Type B pancreatic cell (in vitro differentiated cells): ENCODE measurements at regions not wholly inside any gene's neighbourhood (a gene's known extent, or its start where the extent isn't known, plus 50 kb on each side); places are given as distances from the start of the nearest gene placed in this dataset.

Experiments used
- DNase-seq: peaks from one replicate; pipeline ENCODE4 v3.0.0; 2021; ENCODE audit warnings: mixed read lengths; ENCODE audit not compliant: unreplicated experiment; ENCODE audit errors: extremely low spot score
- H3K27ac Mint-ChIP-seq: 2 replicates; pipeline ENCODE4 v1.8.0; 2021; ENCODE audit warnings: mild to moderate bottlenecking, mixed read lengths
- H3K27me3 Mint-ChIP-seq: 2 replicates; pipeline ENCODE4 v1.8.0; 2021; ENCODE audit warnings: mixed read lengths
- H3K36me3 Mint-ChIP-seq: 2 replicates; pipeline ENCODE4 v1.8.0; 2021; ENCODE audit warnings: mixed read lengths
- H3K4me1 Mint-ChIP-seq: one replicate; pipeline ENCODE4 v1.8.0; 2021; ENCODE audit warnings: mixed read lengths; ENCODE audit not compliant: unreplicated experiment
- H3K4me3 Mint-ChIP-seq: 2 replicates; pipeline ENCODE4 v1.8.0; 2021; ENCODE audit warnings: mild to moderate bottlenecking, mixed read lengths
- H3K9me3 Mint-ChIP-seq: 2 replicates; pipeline ENCODE4 v1.8.0; 2021; ENCODE audit warnings: mixed read lengths
- CTCF ChIP-seq: fragments of 200-600 bp; sonication (generic); conservative IDR thresholded peaks from 2 replicates; pipeline ENCODE4 v1.5.0; 2021; ENCODE audit warnings: antibody characterized with exemption, mild to moderate bottlenecking

GRCh38 chr6:109226353-109226752 lies 131.0 kb downstream of the CEP57L1 start:
- peaks cover 12% of the 10 kb centered on the region for H3K4me1 Mint-ChIP-seq
- H3K27me3 Mint-ChIP-seq: no peaks in the 10 kb centered on the region
- H3K4me3 Mint-ChIP-seq: no peak overlapping the region
- H3K9me3 Mint-ChIP-seq: no peaks in the 10 kb centered on the region
- H3K27ac Mint-ChIP-seq: no peak overlapping the region
- H3K36me3 Mint-ChIP-seq: no peaks in the 10 kb centered on the region
- no peak for DNase-seq
- TF ChIP-seq CTCF: no peak

- H3K27me3 Mint-ChIP-seq: no peaks in the 10 kb centered on the region
- no peak for TF ChIP-seq CTCF
- no peak for DNase-seq
These were observed 130.6 kb downstream of the CEP57L1 start for GRCh38 chr6:109225946-109226345.

GRCh38 chr6:109224994-109225393 lies 129.7 kb downstream of the CEP57L1 start:
- TF ChIP-seq CTCF: no peak
- Mint-ChIP-seq H3K27ac (no peak overlapping the region), H3K9me3 (no peaks in the 10 kb centered on the region), H3K27me3 (no peaks in the 10 kb centered on the region), H3K4me1 (peaks cover 12% of the 10 kb centered on the region), H3K4me3 (no peak overlapping the region), H3K36me3 (no peaks in the 10 kb centered on the region)
- no peak for DNase-seq

More at GRCh38 chr6:109225946-109226345, 130.6 kb downstream of the CEP57L1 start:
- H3K9me3 Mint-ChIP-seq: no peaks in the 10 kb centered on the region
- H3K36me3 Mint-ChIP-seq: no peaks in the 10 kb centered on the region
- H3K4me1 Mint-ChIP-seq: peaks cover 12% of the 10 kb centered on the region
- H3K4me3 Mint-ChIP-seq: no peak overlapping the region
- H3K27ac Mint-ChIP-seq: no peak overlapping the region

GRCh38 chr6:109224107-109224875 lies 129.0 kb downstream of the CEP57L1 start:
- Mint-ChIP-seq H3K9me3 (no peaks in the 10 kb centered on the region), H3K36me3 (no peaks in the 10 kb centered on the region), H3K27ac (peak overlapping the region; percentile 32), H3K27me3 (no peaks in the 10 kb centered on the region), H3K4me1 (peaks cover 8% of the 10 kb centered on the region), H3K4me3 (no peak overlapping the region)
- no peak for TF ChIP-seq CTCF
- no peak for DNase-seq

- H3K9me3 Mint-ChIP-seq: no peaks in the 10 kb centered on the region
- H3K4me3 Mint-ChIP-seq: no peak overlapping the region
- H3K27ac Mint-ChIP-seq: no peak overlapping the region
- peaks cover 8% of the 10 kb centered on the region for H3K4me1 Mint-ChIP-seq
- DNase-seq: no peak
- no peak for TF ChIP-seq CTCF
- H3K36me3 Mint-ChIP-seq: no peaks in the 10 kb centered on the region
- no peaks in the 10 kb centered on the region for H3K27me3 Mint-ChIP-seq
These were observed 127.5 kb downstream of the CEP57L1 start for GRCh38 chr6:109222848-109223247.
